T-helper 1 cell treated with Interleukin-12 subunit alpha and Interleukin-12 subunit beta and Interleukin-4 antibody, amounts not matched to agents 30 ng/mL and 1 ng/mL, for 36 hours (primary cell): ENCODE measurements at regions not wholly inside any gene's neighbourhood (a gene's known extent, or its start where the extent isn't known, plus 50 kb on each side); places are given as distances from the start of the nearest gene placed in this dataset.

Source experiments
- intact Hi-C: fragments of 100-400 bp; cut with micrococcal nuclease; formaldehyde crosslinking; loops from one replicate; pipeline ENCODE4 v1.15.1; 2024

DNA sequence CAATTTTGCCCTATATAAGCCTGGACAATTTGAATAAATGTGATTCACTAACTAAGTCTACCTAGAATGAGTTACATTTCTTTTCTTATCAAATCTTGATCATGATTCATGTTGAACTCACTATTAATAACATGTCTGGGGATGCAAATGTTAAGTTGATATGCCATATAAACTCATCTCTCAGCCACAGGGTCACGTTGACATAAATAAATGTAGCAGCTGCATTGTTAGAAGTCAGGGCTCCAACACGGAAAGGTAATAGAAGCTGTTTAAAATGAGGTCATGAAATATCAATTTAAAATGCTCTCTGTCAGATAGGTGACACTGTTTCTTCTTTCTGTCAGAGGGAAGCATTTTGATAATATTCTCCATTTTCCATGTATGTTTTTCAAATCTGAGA lies 521.9 kb downstream of the CCDC85A start:
- intact Hi-C loops, result no loop called here

DNA sequence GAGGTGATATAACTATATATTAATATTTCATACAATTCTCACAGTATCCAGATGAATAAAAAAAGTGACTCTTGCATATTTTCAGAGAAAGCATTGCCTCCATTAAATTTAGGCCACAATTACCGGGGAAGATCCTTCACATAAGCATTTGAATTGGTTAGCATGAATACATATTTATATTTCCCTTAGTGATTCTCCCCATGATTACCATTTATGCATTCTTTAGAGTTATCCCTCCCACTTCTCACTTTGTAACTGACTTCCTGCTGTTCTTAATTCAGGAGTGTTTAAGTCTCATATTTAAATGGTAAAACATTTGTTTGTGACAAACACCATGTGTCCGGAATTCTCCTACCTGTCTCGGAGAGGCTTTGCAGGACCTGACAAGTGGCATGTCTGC lies 523.4 kb downstream of the CCDC85A start:
- intact Hi-C loops, result no loop called here

- intact Hi-C loops, result no loop called here
These were observed 523.9 kb downstream of the CCDC85A start for GRCh38 chr2:56707650-56708049.

DNA sequence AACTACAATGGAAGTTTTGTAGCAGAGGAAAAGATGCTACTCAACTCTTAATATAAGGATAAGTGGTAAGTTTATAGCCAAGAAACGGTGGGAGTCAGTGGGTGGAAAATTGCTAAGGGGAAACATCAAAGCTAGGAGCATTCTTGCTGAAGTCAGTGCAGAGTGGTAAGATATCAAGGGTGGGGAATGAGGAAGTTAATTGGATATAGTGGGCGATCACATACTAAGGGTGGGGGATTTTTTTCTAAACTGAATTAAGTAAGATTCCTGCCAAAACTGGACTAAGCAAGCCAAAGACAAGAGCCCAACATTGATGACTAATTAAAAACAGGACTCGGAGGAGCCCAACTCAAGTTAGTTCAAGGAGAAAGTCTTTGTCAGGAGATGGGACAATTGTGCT lies 525.4 kb downstream of the CCDC85A start:
- intact Hi-C loops, result no loop called here

DNA sequence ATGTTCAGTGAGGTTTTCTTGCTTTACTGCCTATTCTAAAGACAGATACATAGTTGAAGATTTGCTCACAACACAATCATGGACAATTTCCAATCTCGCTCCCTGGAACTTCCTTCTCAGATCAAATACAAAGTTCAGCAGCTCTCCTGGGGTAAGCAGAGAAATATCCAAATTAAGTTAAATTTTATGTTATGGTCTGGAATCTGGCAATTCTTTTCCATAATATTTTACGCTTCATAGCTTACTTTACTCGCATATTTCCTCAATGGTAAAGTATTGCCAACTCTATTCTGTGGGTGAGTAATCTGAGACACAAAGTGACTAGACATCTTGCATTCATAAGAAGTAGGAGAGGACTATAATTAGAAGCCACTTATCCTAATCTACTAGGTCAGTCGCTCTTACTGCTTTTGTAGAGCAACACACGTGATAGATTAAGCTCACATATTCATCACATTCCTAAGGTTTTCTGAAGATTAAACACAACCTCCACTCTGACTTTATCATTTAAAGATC lies 529.4 kb downstream of the CCDC85A start:
- intact Hi-C loops, result no loop called here

DNA sequence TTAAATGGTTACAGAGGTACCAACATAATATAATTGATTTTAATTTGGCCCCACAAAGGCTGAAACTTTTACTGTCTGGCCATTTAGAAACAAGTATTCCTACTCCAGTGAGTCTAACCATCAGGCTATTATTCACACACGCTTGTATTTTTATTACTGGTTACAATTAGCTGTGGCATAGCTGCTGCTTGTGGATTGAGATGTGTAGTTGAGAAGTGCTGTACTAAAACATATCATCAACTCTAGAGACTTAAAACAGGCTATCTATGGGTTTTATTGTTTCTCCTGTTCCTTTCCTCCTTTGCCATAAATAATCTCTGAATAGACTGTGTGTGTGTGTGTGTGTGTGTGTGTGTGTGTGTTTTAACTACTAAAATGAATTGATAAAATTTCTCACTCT lies 530.2 kb downstream of the CCDC85A start:
- intact Hi-C loops, result no loop called here

DNA sequence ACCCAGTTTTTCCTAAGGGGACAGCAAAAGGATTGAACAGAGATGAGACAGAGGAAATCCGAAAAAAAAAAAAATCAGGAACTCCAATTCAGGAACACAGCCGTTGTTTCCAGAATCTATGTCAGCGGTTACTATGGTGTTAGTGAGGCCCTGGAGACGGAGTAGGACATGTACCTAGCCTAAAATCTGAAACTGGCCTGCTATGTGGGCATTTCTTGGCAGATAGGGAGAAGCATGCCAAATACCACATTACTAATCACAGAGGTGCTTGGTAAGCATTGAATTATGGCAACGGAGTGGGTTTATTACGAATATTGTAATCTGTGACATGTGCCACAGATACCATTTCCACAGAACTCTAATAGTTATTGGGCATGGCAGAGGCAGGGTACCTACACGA lies 530.6 kb downstream of the CCDC85A start:
- intact Hi-C loops, result no loop called here

DNA sequence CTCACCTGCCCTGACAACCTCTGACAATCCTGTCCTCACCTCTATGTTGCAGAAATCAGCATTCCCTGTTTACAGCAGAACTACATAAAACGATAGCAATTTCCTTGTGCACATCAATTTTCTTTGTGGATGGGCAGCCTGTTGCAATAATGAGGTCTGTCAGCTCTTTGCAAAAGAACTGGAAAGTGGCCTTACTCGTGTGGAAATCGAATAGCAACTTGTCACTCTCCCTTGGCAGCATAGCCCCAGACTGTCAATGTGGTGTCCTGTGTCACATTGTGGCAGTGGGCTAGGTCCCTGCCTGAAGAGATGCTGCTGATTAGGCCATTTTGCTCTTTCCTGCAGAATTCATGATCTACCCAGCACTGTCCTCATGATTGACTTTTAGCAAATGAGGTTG lies 531.9 kb downstream of the CCDC85A start:
- intact Hi-C loops, result no loop called here

DNA sequence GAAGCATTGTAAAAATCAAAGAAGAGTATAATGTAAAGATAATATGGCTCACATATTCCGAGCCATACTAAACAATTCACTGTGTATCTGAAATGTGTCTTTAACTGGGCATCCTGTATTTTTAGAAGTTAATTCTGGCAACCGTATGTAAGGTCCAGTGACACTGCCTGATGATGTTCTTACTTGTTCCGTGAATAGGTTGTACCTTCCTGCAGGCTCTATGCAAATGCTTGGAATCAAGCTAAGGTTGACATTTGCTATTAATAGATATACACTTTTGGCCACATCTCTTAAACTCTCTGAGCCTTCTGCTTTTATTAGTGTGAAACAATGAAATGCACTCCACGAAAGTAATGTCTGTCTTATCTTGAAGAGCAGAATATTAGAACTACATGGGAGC lies 534.6 kb downstream of the CCDC85A start:
- intact Hi-C loops, result no loop called here

DNA sequence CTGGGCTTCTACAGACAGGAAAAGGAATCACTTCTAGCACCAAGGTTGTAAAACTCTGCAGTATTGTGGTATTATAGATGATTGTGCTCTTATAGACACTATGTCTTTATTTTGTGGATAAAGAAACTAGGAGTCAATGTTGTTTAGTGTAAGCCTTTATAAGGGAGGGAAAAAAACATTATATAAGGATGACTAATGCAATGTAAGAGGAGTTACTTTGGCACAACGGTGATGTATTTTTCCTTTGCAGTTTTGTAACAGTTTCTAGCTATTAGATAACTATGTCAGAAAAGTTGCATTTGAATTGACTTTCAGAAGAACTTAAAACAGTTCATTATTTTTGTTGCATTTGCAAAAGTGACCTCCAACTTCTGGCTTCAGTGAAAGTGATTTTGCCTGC lies 545.4 kb downstream of the CCDC85A start:
- intact Hi-C loops, result no loop called here

- intact Hi-C loops, result no loop called here
These were observed 549.2 kb downstream of the CCDC85A start for GRCh38 chr2:56732946-56733345.

DNA sequence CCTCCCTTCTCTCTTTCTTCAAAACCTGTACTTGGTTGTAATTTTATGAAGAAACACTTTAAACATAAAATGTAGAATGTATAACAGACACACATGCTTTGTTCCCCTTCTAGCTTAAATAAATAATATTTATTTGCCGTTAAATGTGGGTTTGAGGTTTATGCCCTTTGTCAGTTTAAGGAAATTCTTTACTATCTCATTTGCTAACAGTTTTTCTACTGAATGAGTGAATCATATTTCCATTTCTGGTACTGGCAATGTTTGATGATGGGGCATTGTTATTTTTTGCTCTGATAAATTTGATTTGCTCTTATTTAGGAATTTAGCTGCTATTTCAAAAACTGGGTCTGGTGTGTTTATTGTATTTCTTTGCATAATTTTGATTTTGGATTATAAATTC lies 555.6 kb downstream of the CCDC85A start:
- intact Hi-C loops, result no loop called here

GRCh38 chr2:56741601-56742102 lies 557.9 kb downstream of the CCDC85A start:
- intact Hi-C loops, result no loop called here

- intact Hi-C loops, result no loop called here
These were observed 560.0 kb downstream of the CCDC85A start for GRCh38 chr2:56743807-56744206.

DNA sequence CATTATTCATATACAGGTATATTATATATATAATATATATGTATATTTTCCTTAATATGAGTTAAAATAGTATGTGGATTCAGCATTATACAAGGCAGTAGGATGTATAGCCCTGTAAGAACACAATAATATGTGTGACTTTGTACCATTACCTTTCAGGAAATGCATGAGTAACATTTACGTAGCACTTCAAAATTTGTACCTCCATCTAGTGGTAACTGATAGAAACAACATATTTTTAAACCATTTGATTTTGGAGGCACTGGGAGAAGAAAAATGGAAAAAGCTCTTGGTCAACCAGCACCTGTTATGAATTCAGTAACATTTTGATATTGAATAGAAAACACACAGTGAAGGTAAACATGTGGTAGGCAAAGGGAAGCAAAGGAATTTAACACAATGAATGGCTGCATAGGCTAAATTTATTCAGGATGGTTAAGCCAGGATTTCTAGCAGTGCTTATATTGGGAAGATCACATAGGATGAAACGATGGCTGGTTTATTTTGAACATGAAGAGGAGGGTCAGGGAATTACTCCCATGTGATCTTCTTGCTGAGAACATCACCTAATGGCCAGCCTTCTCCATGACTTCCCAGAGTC lies 565.5 kb downstream of the CCDC85A start:
- intact Hi-C loops, result loop anchor here (5.0 kb wide), 1 partner anchor 562 kb away; no protein-coding TSS in a partner anchor

DNA sequence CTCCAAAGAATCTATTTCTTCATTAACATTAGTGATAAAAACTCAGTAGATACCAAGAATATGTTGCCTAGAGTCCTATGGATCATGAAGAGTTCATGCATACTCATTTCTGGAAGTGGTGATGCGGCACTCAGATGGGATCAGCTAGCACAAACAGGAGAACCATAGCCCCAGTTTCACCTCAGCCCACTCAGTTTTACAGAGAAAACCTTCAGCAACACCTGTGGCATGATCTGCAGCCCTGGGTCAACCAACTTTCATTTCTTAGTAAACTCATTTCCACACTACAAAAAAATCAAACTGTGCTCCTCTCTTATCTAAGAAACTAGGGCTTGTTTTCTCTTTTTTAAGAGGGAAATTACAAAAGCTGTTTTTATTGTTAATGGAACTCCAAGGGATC lies 569.4 kb downstream of the CCDC85A start:
- intact Hi-C loops, result no loop called here

DNA sequence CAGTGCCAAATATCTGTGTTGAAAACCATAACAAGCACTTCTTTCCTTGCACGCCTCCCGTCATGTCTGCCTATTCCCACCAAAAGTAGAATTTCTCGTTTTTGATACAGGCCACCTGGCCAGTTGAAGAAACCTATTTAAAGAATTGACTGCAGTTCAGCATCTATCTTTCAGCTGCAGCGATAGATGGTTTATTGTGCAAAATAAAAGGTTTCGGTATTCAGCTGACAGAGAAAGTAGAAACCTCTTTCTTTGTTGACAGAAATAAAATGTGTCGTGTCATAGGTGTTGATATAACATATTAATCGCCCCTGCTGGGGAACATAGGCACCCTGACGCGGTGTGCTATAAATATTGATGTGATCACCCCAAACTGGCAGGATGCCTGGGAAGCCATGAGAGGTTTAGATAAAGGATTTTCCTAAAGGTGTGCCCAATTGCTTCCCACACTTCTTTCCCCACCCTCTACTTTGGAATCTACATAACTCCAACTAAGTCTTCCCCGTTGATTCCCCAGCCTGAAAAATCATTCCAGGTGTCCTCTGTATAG lies 570.4 kb downstream of the CCDC85A start:
- intact Hi-C loops, result no loop called here

- intact Hi-C loops, result no loop called here
These were observed 570.8 kb downstream of the CCDC85A start for GRCh38 chr2:56754627-56755026.

- intact Hi-C loops, result no loop called here
These were observed 574.2 kb downstream of the CCDC85A start for GRCh38 chr2:56757884-56758545.

GRCh38 chr2:56763683-56764082 lies 579.9 kb downstream of the CCDC85A start:
- intact Hi-C loops, result no loop called here

DNA sequence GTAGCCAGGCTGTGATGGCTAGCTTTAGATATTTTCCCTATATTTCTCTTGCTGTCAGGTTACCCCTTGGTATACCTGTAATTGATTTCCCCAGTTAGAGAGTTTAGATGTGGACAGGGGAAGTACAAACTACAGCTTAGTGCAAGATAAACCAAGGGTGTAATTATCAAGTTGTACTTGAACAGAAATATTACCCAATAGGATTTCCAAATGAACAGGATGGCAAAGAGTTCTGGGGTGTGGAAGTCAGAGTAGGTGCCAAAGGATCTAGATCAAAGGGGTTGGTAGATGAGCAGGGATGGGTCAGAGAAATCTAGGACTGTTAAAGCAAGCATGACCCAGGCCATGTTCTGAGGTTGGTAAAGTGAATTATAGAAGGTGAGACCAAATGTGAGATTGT lies 585.2 kb downstream of the CCDC85A start:
- intact Hi-C loops, result no loop called here

GRCh38 chr2:56770490-56770889 lies 586.7 kb downstream of the CCDC85A start:
- intact Hi-C loops, result no loop called here

DNA sequence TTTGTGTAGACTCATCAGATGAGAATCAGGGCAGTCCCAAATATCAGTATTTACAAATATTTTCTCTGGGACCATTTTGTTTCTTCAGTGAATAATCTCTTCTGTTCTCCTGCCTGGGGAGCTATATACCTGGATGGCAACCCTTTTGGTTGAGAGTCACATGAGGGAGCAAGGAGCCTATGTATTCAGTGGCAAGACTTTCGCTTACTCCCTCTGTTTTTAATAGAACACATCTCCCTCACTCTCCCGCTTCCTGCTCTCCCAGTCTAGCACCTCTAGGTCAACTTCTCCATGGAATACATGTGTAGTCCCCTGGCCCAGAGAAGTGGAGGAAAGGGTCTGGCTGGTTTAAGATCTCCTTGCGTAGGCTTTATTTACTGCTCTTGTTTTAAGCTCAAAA lies 600.3 kb downstream of the CCDC85A start:
- intact Hi-C loops, result no loop called here
